ENCODE measurements at regions not wholly inside any gene's neighbourhood (a gene's known extent, or its start where the extent isn't known, plus 50 kb on each side); places are given as distances from the start of the nearest gene placed in this dataset.
"Not testable (repeated sequence)": the region's sequence is repeated elsewhere in the genome, so short reads cannot be mapped to it uniquely, and the experiment has no call there.

- not testable (repeated sequence) for TF ChIP-seq CTCF, EZH2 (IDR thresholded peaks at IDR 0.05)
These were observed 162.5 kb downstream of the DISP1 start for GRCh38 chr1:222977294-222977693.

All from neural progenitor cell (in vitro differentiated cells).